Body of pancreas (tissue), 4 donors: ENCODE measurements at regions not wholly inside any gene's neighbourhood (a gene's known extent, or its start where the extent isn't known, plus 50 kb on each side); places are given as distances from the start of the nearest gene placed in this dataset.

Source experiments
- POLR2A ChIP-seq, 3 donors: fragments of 450-650 bp; IDR thresholded peaks; one replicate each; pipeline ENCODE4 v1.6.1; 2016; ENCODE audit warnings: antibody characterized with exemption in 3 of 3, mild to moderate bottlenecking in 2 of 3
- TF ChIP-seq, protein P1 (sequence below), 7 experiments: fragments of 450-650 bp in 4 of 7; fragments of 200-600 bp in 3 of 7; sonication (generic) in 3 of 7; IDR thresholded peaks; one replicate each; pipeline ENCODE4 v1.5.1; 2016 to 2019; ENCODE audit warnings: antibody characterized with exemption in 7 of 7

DNA sequence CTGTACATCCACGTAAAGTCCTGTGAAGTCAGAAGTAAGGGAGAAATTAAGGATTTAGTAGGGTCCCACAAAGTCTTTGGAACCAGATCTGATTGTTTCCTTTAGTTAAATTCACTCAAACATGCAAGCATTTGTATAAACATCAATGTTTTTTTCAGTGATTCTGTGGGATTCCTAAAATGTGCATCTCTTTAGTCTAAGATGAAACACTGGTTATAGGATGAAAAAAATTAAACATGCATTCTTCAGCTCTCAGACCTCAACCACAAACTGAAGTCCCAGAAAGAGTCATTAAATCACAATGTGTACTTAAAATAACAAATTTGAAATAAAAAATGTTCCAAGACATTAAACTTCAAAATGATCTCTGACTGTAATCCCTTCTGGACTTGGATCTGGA lies 76.5 kb upstream of the APCDD1 start:
- TF ChIP-seq, protein P1, sequence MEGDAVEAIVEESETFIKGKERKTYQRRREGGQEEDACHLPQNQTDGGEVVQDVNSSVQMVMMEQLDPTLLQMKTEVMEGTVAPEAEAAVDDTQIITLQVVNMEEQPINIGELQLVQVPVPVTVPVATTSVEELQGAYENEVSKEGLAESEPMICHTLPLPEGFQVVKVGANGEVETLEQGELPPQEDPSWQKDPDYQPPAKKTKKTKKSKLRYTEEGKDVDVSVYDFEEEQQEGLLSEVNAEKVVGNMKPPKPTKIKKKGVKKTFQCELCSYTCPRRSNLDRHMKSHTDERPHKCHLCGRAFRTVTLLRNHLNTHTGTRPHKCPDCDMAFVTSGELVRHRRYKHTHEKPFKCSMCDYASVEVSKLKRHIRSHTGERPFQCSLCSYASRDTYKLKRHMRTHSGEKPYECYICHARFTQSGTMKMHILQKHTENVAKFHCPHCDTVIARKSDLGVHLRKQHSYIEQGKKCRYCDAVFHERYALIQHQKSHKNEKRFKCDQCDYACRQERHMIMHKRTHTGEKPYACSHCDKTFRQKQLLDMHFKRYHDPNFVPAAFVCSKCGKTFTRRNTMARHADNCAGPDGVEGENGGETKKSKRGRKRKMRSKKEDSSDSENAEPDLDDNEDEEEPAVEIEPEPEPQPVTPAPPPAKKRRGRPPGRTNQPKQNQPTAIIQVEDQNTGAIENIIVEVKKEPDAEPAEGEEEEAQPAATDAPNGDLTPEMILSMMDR (IDR thresholded peaks at IDR 0.05), result no peak
- no peak for TF ChIP-seq POLR2A (IDR thresholded peaks at IDR 0.05)
